ENCODE measurements at regions not wholly inside any gene's neighbourhood (a gene's known extent, or its start where the extent isn't known, plus 50 kb on each side); places are given as distances from the start of the nearest gene placed in this dataset.

GRCh38 chr18:61718944-61719343, 173.9 kb downstream of the RNF152 start:
- Histone ChIP-seq H3F3A (replicated peaks; ENCODE audit: insufficient read depth) (no peaks in the 10 kb centered on the region), H2AFZ (ENCODE audit: low read depth) (no peak overlapping the region), H3K27me3 (ENCODE audit: insufficient read depth) (no peaks in the 10 kb centered on the region), H3K9ac (no peak overlapping the region), H3K9me3 (no peaks in the 10 kb centered on the region), H3K9me2 (no peaks in the 10 kb centered on the region), H3K4me3 (ENCODE audit: low read depth in 2 of 2, low read length in 1 of 2) (no peak overlapping the region), H3K4me1 (ENCODE audit: control insufficient read depth in 1 of 2, insufficient read depth in 2 of 2, low read depth in 1 of 2, low read length in 1 of 2) (no peaks in the 10 kb centered on the region), H3K36me3 (replicated peaks in 1 of 2; ENCODE audit: control insufficient read depth in 1 of 2, insufficient read depth in 2 of 2, low read length in 1 of 2) (no peaks in the 10 kb centered on the region), H3K4me2 (no peak overlapping the region), H4K20me1 (ENCODE audit: insufficient read depth) (no peaks in the 10 kb centered on the region), H3K27ac (ENCODE audit: low read depth in 2 of 2, low read length in 1 of 2) (no peak overlapping the region), H3K79me2 (ENCODE audit: insufficient read depth) (no peaks in the 10 kb centered on the region)
- 41% methylated on average over 3 of the region's 3 CpGs for WGBS (ENCODE audit: low lambda C conversion rate)
- POLR2A ChIA-PET, result no interaction called here
- CTCF ChIA-PET, result interaction anchor here (1.3 to 2.2 kb wide), 3 partner anchors 8 to 11 kb away, joined by 3 to 5 read pairs (median 4); no protein-coding TSS in a partner anchor
- no peak for DNase-seq
- TF ChIP-seq NRF1 (IDR thresholded peaks at IDR 0.05; ENCODE audit: low read depth, low read length) (no peak), TCF12 (IDR thresholded peaks at IDR 0.05) (no peak), MEF2A (IDR thresholded peaks at IDR 0.05; ENCODE audit: borderline replicate concordance, low read depth) (no peak), ZBTB33 (IDR thresholded peaks at IDR 0.05; ENCODE audit: borderline replicate concordance, low read depth) (no peak), EP300 (IDR thresholded peaks at IDR 0.05; ENCODE audit: borderline replicate concordance in 1 of 2, low read depth in 1 of 2, low read length in 1 of 2) (no peak), POLR2AphosphoS5 (IDR thresholded peaks at IDR 0.05; ENCODE audit: low read depth, low read length) (no peak), RFX5 (IDR thresholded peaks at IDR 0.05; ENCODE audit: low read length) (no peak), TEAD4 (IDR thresholded peaks at IDR 0.05; ENCODE audit: borderline replicate concordance, insufficient read depth) (no peak), SIN3A (IDR thresholded peaks at IDR 0.05; ENCODE audit: borderline replicate concordance, low read depth, low read length) (no peak), IRF3 (IDR thresholded peaks at IDR 0.05; ENCODE audit: low read depth, low read length) (no peak), USF1 (IDR thresholded peaks at IDR 0.05; ENCODE audit: borderline replicate concordance, low read depth) (no peak), YY1 (IDR thresholded peaks at IDR 0.05; ENCODE audit: low read depth) (no peak), EZH2phosphoT487 (IDR thresholded peaks at IDR 0.05; ENCODE audit: borderline replicate concordance, low read depth) (no peak), RXRA (IDR thresholded peaks at IDR 0.05; ENCODE audit: borderline replicate concordance, low read depth) (no peak), FOXM1 (IDR thresholded peaks at IDR 0.05; ENCODE audit: low read depth) (no peak), FOXJ3 (CRISPR knock-in tag; IDR thresholded peaks at IDR 0.05) (no peak), JUND (IDR thresholded peaks at IDR 0.05) (no peak), MXI1 (IDR thresholded peaks at IDR 0.05; ENCODE audit: low read depth, low read length) (no peak)
- TF ChIP-seq, protein P1, sequence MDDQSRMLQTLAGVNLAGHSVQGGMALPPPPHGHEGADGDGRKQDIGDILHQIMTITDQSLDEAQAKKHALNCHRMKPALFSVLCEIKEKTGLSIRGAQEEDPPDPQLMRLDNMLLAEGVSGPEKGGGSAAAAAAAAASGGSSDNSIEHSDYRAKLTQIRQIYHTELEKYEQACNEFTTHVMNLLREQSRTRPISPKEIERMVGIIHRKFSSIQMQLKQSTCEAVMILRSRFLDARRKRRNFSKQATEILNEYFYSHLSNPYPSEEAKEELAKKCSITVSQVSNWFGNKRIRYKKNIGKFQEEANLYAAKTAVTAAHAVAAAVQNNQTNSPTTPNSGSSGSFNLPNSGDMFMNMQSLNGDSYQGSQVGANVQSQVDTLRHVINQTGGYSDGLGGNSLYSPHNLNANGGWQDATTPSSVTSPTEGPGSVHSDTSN (IDR thresholded peaks at IDR 0.05), result no peak

Measured in SK-N-SH (cell line).